AG04449 (cell line): ENCODE measurements at regions not wholly inside any gene's neighbourhood (a gene's known extent, or its start where the extent isn't known, plus 50 kb on each side); places are given as distances from the start of the nearest gene placed in this dataset.

Experiments
- CTCF ChIA-PET: fragments of 350-600 bp; formaldehyde crosslinking; extraction: SDS; loops from one replicate; lab custom pipeline; 2021; ENCODE audit warnings: antibody characterized with exemption; lab: Yijun Ruan, JAX
- POLR2A ChIA-PET: fragments of 400-600, 350-600 bp; formaldehyde crosslinking; extraction: SDS; loops from one replicate; lab custom pipeline; 2020; ENCODE audit warnings: antibody characterized with exemption, inconsistent platforms; lab: Yijun Ruan, JAX
- DNase-seq: peaks from one replicate; pipeline ENCODE4 v3.0.0-alpha.2; 2010; ENCODE audit warnings: low read depth, low spot score
- H3K4me3 ChIP-seq: 2 replicates; pipeline ENCODE4 v1.5.1; 2011; ENCODE audit warnings: low read depth, mild to moderate bottlenecking, control low read depth, low read length
- CTCF ChIP-seq: IDR thresholded peaks from one replicate; pipeline ENCODE4 v1.5.1; 2011; ENCODE audit warnings: mild to moderate bottlenecking, moderate library complexity, low read length, control low read depth, inconsistent platforms; ENCODE audit not compliant: insufficient read depth; ENCODE audit errors: missing control alignments

GRCh38 chr3:16795581-16795980, 89.2 kb upstream of the PLCL2 start:
- DNase-seq: no peak
- H3K4me3 ChIP-seq: no peak overlapping the region
- CTCF ChIA-PET: interaction anchor here (1.0 kb wide), 1 partner anchor 19 kb away, joined by 3 read pairs; no protein-coding TSS in a partner anchor
- POLR2A ChIA-PET: no interaction called here
- no peak for TF ChIP-seq CTCF

- DNase-seq: no peak
- POLR2A ChIA-PET: no interaction called here
- CTCF ChIA-PET: interaction anchor here (2.2 kb wide), 1 partner anchor 10 kb away, joined by 8 read pairs; no protein-coding TSS in a partner anchor
- no peak overlapping the region for H3K4me3 ChIP-seq
- no peak for TF ChIP-seq CTCF
Observed at GRCh38 chr3:16797831-16798230, 86.9 kb upstream of the PLCL2 start.

GRCh38 chr3:16798738-16799137, 86.0 kb upstream of the PLCL2 start:
- TF ChIP-seq CTCF: no peak
- DNase-seq: no peak
- ChIA-PET CTCF (no interaction called here), POLR2A (no interaction called here)
- no peak overlapping the region for H3K4me3 ChIP-seq

- no peak overlapping the region for H3K4me3 ChIP-seq
- ChIA-PET CTCF (no interaction called here), POLR2A (no interaction called here)
- no peak for TF ChIP-seq CTCF
- DNase-seq: no peak
Observed at GRCh38 chr3:16800361-16800760, 84.4 kb upstream of the PLCL2 start.

- TF ChIP-seq CTCF: no peak
- CTCF ChIA-PET: no interaction called here
- H3K4me3 ChIP-seq: no peak overlapping the region
- DNase-seq: no peak
- POLR2A ChIA-PET: no interaction called here
Observed at GRCh38 chr3:16801223-16801622, 83.5 kb upstream of the PLCL2 start.

GRCh38 chr3:16801698-16802097, 83.1 kb upstream of the PLCL2 start:
- CTCF ChIA-PET: no interaction called here
- no peak overlapping the region for H3K4me3 ChIP-seq
- POLR2A ChIA-PET: no interaction called here
- no peak for TF ChIP-seq CTCF
- no peak for DNase-seq

GRCh38 chr3:16802389-16802788, 82.4 kb upstream of the PLCL2 start:
- ChIA-PET CTCF (no interaction called here), POLR2A (no interaction called here)
- no peak for DNase-seq
- no peak overlapping the region for H3K4me3 ChIP-seq
- no peak for TF ChIP-seq CTCF
